Stimulated activated CD8-positive, alpha-beta memory T cell treated with anti-CD3 and anti-CD28 coated beads, Interleukin-4, amount 100 ng/mL, for 4 hours (primary cell): ENCODE measurements at regions not wholly inside any gene's neighbourhood (a gene's known extent, or its start where the extent isn't known, plus 50 kb on each side); places are given as distances from the start of the nearest gene placed in this dataset.

ENCODE experiments used
- DNase-seq, 2 donors: peaks; one replicate each; pipeline ENCODE4 v3.0.0-alpha.2; 2020; ENCODE audit warnings: low read depth in 2 of 2, low spot score in 1 of 2

GRCh38 chr14:22419620-22420019 lies 169.4 kb downstream of the DAD1 start:
- DNase-seq, result no peak

GRCh38 chr14:22418631-22419030 lies 170.4 kb downstream of the DAD1 start:
- DNase-seq, result no peak

GRCh38 chr14:22417914-22418313 lies 171.1 kb downstream of the DAD1 start:
- no peak for DNase-seq

GRCh38 chr14:22416193-22416592 lies 172.8 kb downstream of the DAD1 start:
- DNase-seq, result no peak

GRCh38 chr14:22415605-22415959 lies 173.4 kb downstream of the DAD1 start:
- DNase-seq, result no peak

GRCh38 chr14:22414876-22415604 lies 174.0 kb downstream of the DAD1 start:
- DNase-seq, result no peak

GRCh38 chr14:22412926-22413411 lies 176.1 kb downstream of the DAD1 start:
- DNase-seq, result no peak

- DNase-seq, result no peak
Measured at GRCh38 chr14:22411398-22412055, 177.5 kb downstream of the DAD1 start.

GRCh38 chr14:22410497-22410896 lies 178.5 kb downstream of the DAD1 start:
- no peak for DNase-seq

- no peak for DNase-seq
Measured at GRCh38 chr14:22409006-22409405, 180.0 kb downstream of the DAD1 start.

GRCh38 chr14:22408547-22408946 lies 180.5 kb downstream of the DAD1 start:
- no peak for DNase-seq

- no peak for DNase-seq
Measured at GRCh38 chr14:22407033-22407432, 182.0 kb downstream of the DAD1 start.

- no peak for DNase-seq
Measured at GRCh38 chr14:22405201-22405600, 183.8 kb downstream of the DAD1 start.

- no peak for DNase-seq
Measured at GRCh38 chr14:22403296-22403695, 185.7 kb downstream of the DAD1 start.

GRCh38 chr14:22400655-22401259 lies 188.3 kb downstream of the DAD1 start:
- no peak for DNase-seq

GRCh38 chr14:22399776-22400175 lies 189.2 kb downstream of the DAD1 start:
- no peak for DNase-seq

GRCh38 chr14:22397221-22397737 lies 191.7 kb downstream of the DAD1 start:
- DNase-seq, result no peak

- no peak for DNase-seq
Measured at GRCh38 chr14:22395803-22396202, 193.2 kb downstream of the DAD1 start.

- DNase-seq, result no peak
Measured at GRCh38 chr14:22394616-22395015, 194.4 kb downstream of the DAD1 start.

GRCh38 chr14:22393796-22394195 lies 195.2 kb downstream of the DAD1 start:
- no peak for DNase-seq

GRCh38 chr14:22391908-22392565 lies 197.0 kb downstream of the DAD1 start:
- DNase-seq, result no peak
